HepG2 (cell line): ENCODE measurements at regions not wholly inside any gene's neighbourhood (a gene's known extent, or its start where the extent isn't known, plus 50 kb on each side); places are given as distances from the start of the nearest gene placed in this dataset.

ENCODE experiments used
- FLYWCH1 ChIP-seq: sonication (generic); formaldehyde crosslinking; IDR thresholded peaks from 2 replicates; pipeline ENCODE4 v1.8.1; 2023; ENCODE audit warnings: mild to moderate bottlenecking, missing genetic modification reagents
- FOXA3 ChIP-seq: IDR thresholded peaks from 2 replicates; pipeline ENCODE4 v1.6.1; 2016; ENCODE audit warnings: missing genetic modification reagents, missing compliant biosample characterization
- KDM1A ChIP-seq: IDR thresholded peaks from 2 replicates; pipeline ENCODE4 v1.6.1; 2016; ENCODE audit warnings: missing compliant biosample characterization
- MED13 ChIP-seq: sonication (generic); formaldehyde crosslinking; IDR thresholded peaks from 2 replicates; pipeline ENCODE4 v1.5.0; 2020; ENCODE audit warnings: missing genetic modification reagents
- NONO ChIP-seq, 2 experiments: fragments of 450-650 bp in 1 of 2; sonication (generic) in 1 of 2; formaldehyde crosslinking in 1 of 2; IDR thresholded peaks in 1 of 2; conservative IDR thresholded peaks in 1 of 2; 2 replicates each; pipeline versions ENCODE4 v1.6.1 to v1.8.0; 2017 to 2022; ENCODE audit warnings: mild to moderate bottlenecking in 1 of 2, missing genetic modification reagents in 1 of 2, moderate library complexity in 1 of 2
- NR2F1 ChIP-seq, 2 experiments: fragments of 450-650 bp in 1 of 2; formaldehyde crosslinking in 1 of 2; IDR thresholded peaks; 2 replicates each; pipeline versions ENCODE4 v1.5.0 to v1.6.1; 2016 to 2020; ENCODE audit warnings: mild to moderate bottlenecking in 1 of 2, missing compliant biosample characterization in 1 of 2, missing genetic modification reagents in 1 of 2, moderate library complexity in 1 of 2
- PATZ1 ChIP-seq: sonication (generic); formaldehyde crosslinking; IDR thresholded peaks from 2 replicates; pipeline ENCODE4 v1.4.0; 2020; ENCODE audit warnings: missing genetic modification reagents
- POLR2AphosphoS5 ChIP-seq: IDR thresholded peaks from 2 replicates; pipeline ENCODE4 v1.6.1; 2012; ENCODE audit warnings: low read depth, low read length
- RCOR2 ChIP-seq: IDR thresholded peaks from 2 replicates; pipeline ENCODE4 v1.6.1; 2016; ENCODE audit warnings: missing biosample characterization, missing genetic modification reagents
- SKI ChIP-seq: fragments of 450-650 bp; IDR thresholded peaks from one replicate; pipeline ENCODE4 v1.6.1; 2018; ENCODE audit warnings: mild to moderate bottlenecking; ENCODE audit not compliant: partially characterized antibody
- TAF15 ChIP-seq: fragments of 200-400 bp; formaldehyde crosslinking; IDR thresholded peaks from one replicate; pipeline ENCODE4 v1.6.1; 2018; ENCODE audit warnings: mild to moderate bottlenecking, low read depth, low read length; ENCODE audit not compliant: poor library complexity, severe bottlenecking
- TBP ChIP-seq: sonication (generic); formaldehyde crosslinking; IDR thresholded peaks from 2 replicates; pipeline ENCODE4 v1.5.0; 2020; ENCODE audit warnings: missing genetic modification reagents
- TOPORS ChIP-seq: sonication (generic); formaldehyde crosslinking; IDR thresholded peaks from 2 replicates; pipeline ENCODE4 v1.8.0; 2023; ENCODE audit warnings: mild to moderate bottlenecking, missing genetic modification reagents
- ZFP41 ChIP-seq: sonication (generic); formaldehyde crosslinking; IDR thresholded peaks from 2 replicates; pipeline ENCODE4 v1.4.0; 2020; ENCODE audit warnings: mild to moderate bottlenecking, missing genetic modification reagents, borderline replicate concordance
- ZNF10 ChIP-seq: sonication (generic); formaldehyde crosslinking; IDR thresholded peaks from 2 replicates; pipeline ENCODE4 v1.4.0; 2020; ENCODE audit warnings: mild to moderate bottlenecking, low read depth, missing genetic modification reagents, borderline replicate concordance
- ZNF136 ChIP-seq: sonication (generic); formaldehyde crosslinking; IDR thresholded peaks from 2 replicates; pipeline ENCODE4 v1.8.1; 2022; ENCODE audit warnings: low read depth, mild to moderate bottlenecking, moderate library complexity, missing genetic modification reagents
- ZNF292 ChIP-seq: sonication (generic); formaldehyde crosslinking; IDR thresholded peaks from 2 replicates; pipeline ENCODE4 v1.8.1; 2022; ENCODE audit warnings: mild to moderate bottlenecking, low read depth, missing genetic modification reagents, borderline replicate concordance
- ZNF513 ChIP-seq: sonication (generic); formaldehyde crosslinking; conservative IDR thresholded peaks from 2 replicates; pipeline ENCODE4 v1.5.0; 2020; ENCODE audit warnings: missing genetic modification reagents
- ZNF629 ChIP-seq: sonication (generic); formaldehyde crosslinking; conservative IDR thresholded peaks from 2 replicates; pipeline ENCODE4 v1.5.0; 2020; ENCODE audit warnings: missing genetic modification reagents
- ZNF709 ChIP-seq: sonication (generic); formaldehyde crosslinking; IDR thresholded peaks from 2 replicates; pipeline ENCODE4 v1.5.0; 2020; ENCODE audit warnings: mild to moderate bottlenecking, missing genetic modification reagents
- ZZZ3 ChIP-seq: sonication (generic); formaldehyde crosslinking; IDR thresholded peaks from 2 replicates; pipeline ENCODE4 v1.4.0; 2020; ENCODE audit warnings: missing genetic modification reagents, mild to moderate bottlenecking, borderline replicate concordance
- TF ChIP-seq, protein P1 (sequence below): sonication (generic); formaldehyde crosslinking; IDR thresholded peaks from 2 replicates; pipeline ENCODE4 v1.4.0; 2020; ENCODE audit warnings: mild to moderate bottlenecking, missing genetic modification reagents
- TF ChIP-seq, protein P2 (sequence below): sonication (generic); formaldehyde crosslinking; IDR thresholded peaks from 2 replicates; pipeline ENCODE4 v1.4.0; 2020; ENCODE audit warnings: missing genetic modification reagents

DNA sequence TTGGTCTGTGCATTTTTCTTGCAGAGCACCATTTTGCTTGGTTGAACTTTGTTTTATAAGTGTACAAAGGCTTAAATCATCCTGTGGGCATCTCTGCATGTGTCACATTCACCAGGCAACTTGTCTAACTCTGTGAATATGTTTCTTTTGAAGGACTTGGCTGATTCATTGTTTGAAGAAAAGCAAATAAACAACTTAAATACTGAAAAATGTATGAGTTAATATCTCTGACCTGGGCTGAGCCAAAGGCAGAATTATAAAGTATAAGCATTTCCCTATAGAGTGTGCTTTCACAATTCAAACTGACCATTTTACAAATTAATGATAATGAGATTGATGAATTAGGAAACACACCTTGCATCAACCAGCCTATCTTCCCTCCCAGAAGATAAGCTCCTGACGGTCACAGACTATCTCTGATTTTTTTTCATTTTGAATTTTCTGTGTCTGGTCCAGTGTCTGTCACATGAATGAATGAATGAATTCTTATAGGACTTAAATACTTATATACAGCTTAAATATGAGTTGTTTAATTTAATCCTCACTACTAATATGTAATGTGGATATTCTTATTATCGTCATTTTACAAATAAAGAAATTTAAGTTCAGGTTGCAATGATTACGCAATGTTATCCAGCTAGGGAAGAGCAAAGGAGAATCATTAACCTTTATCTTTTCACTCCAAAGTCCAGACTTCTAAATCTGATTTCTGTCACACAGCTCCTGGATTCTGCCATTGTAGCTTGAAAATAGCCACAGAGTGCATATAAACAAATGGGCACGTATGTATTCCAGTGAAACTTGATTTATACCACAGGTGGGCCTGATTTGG lies 182.0 kb upstream of the PHYHIPL start (continued):
- TF ChIP-seq ZNF136 = no peak
- peak; percentile 20; the same call in 1 of the 2 replicates for TF ChIP-seq MED13 (CRISPR knock-in tag)
- TF ChIP-seq NONO (IDR thresholded peaks at IDR 0.05) = no peak
- TF ChIP-seq NONO (CRISPR knock-in tag; conservative IDR thresholded peaks at IDR 0.05) = no peak
- no peak for TF ChIP-seq ZFP41 (CRISPR knock-in tag)
- TF ChIP-seq ZNF629 (CRISPR knock-in tag) = peak; percentile 69
- peak; percentile 71 for TF ChIP-seq POLR2AphosphoS5
- no peak for TF ChIP-seq ZNF709
- TF ChIP-seq ZNF513 (CRISPR knock-in tag) = no peak
- TF ChIP-seq TBP (CRISPR knock-in tag) = no peak
- TF ChIP-seq TOPORS (CRISPR knock-in tag) = no peak
- TF ChIP-seq PATZ1 (CRISPR knock-in tag) = no peak
- peak; percentile 70 for TF ChIP-seq RCOR2 (CRISPR knock-in tag)
- no peak for TF ChIP-seq FLYWCH1 (CRISPR knock-in tag)
- no peak for TF ChIP-seq SKI
- no peak for TF ChIP-seq TAF15
- TF ChIP-seq, protein P1, sequence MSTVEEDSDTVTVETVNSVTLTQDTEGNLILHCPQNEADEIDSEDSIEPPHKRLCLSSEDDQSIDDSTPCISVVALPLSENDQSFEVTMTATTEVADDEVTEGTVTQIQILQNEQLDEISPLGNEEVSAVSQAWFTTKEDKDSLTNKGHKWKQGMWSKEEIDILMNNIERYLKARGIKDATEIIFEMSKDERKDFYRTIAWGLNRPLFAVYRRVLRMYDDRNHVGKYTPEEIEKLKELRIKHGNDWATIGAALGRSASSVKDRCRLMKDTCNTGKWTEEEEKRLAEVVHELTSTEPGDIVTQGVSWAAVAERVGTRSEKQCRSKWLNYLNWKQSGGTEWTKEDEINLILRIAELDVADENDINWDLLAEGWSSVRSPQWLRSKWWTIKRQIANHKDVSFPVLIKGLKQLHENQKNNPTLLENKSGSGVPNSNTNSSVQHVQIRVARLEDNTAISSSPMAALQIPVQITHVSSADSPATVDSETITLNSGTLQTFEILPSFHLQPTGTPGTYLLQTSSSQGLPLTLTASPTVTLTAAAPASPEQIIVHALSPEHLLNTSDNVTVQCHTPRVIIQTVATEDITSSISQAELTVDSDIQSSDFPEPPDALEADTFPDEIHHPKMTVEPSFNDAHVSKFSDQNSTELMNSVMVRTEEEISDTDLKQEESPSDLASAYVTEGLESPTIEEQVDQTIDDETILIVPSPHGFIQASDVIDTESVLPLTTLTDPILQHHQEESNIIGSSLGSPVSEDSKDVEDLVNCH (CRISPR knock-in tag) = no peak
- peak; percentile 66 for TF ChIP-seq FOXA3
- no peak for TF ChIP-seq ZNF10 (CRISPR knock-in tag)
- peak; percentile 48; the same call in 1 of the 2 replicates for TF ChIP-seq ZNF292 (CRISPR knock-in tag)
- peak in 1 of 2 experiments; percentile 34; a peak in 1 of 4 replicates for TF ChIP-seq NR2F1 (CRISPR knock-in tag; IDR thresholded peaks at IDR 0.05)
- no peak for TF ChIP-seq ZZZ3 (CRISPR knock-in tag)
- TF ChIP-seq, protein P2, sequence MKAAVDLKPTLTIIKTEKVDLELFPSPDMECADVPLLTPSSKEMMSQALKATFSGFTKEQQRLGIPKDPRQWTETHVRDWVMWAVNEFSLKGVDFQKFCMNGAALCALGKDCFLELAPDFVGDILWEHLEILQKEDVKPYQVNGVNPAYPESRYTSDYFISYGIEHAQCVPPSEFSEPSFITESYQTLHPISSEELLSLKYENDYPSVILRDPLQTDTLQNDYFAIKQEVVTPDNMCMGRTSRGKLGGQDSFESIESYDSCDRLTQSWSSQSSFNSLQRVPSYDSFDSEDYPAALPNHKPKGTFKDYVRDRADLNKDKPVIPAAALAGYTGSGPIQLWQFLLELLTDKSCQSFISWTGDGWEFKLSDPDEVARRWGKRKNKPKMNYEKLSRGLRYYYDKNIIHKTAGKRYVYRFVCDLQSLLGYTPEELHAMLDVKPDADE = no peak
- TF ChIP-seq KDM1A = no peak
